ENCODE measurements at regions not wholly inside any gene's neighbourhood (a gene's known extent, or its start where the extent isn't known, plus 50 kb on each side); places are given as distances from the start of the nearest gene placed in this dataset.
"Not testable (repeated sequence)": the region's sequence is repeated elsewhere in the genome, so short reads cannot be mapped to it uniquely, and the experiment has no call there.

DNA sequence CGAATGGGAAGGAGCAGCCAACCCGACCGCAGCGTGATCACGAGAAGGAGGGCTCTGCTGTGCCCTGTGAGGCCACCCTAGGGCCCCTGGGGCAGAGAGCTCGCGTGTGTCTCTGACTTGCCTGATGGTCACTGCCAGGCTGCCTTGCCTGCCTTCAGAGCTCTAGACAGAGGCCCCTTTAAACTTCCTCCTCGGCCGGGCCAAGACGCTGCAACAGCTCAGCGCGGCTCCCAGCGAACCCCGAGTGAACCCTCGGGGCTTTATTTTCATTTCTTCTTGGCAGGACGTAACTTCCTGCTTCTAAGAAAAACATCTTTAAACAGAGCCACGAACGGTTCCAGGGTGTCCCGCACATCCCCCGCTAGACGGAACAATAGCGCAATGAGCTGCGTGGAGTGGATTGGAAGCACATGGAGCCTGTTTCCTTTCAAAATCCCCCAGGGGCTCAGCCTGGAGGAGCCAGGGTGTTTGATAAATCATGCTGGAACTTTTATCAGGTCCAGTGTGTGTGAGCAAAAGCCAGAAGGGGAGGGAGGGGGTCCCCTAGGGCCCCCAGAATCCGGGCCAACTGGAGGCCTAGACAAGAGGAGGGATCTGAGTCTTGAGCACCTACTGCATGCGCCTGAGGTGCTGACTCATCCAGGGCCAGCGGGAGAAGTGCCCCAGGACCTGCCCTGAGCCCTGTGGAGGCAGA, 134.1 kb upstream of the GDF10 start:
- Histone ChIP-seq H3K4me3 (ENCODE audit: low read length) (no peak overlapping the region), H3K4me2 (ENCODE audit: low read length) (no peak overlapping the region), H3K9me3 (ENCODE audit: low read length) (no peaks in the 10 kb centered on the region), H3K36me3 (ENCODE audit: insufficient read depth, low read length) (no peaks in the 10 kb centered on the region), H3K9me2 (ENCODE audit: insufficient read depth, low read length) (no peaks in the 10 kb centered on the region), H3F3A (ENCODE audit: insufficient read depth, low read length, poor library complexity, severe bottlenecking) (no peaks in the 10 kb centered on the region), H2AFZ (ENCODE audit: low read depth, low read length) (no peak overlapping the region), H3K27me3 (ENCODE audit: insufficient read depth, low read depth, low read length) (no peaks in the 10 kb centered on the region), H4K20me1 (ENCODE audit: insufficient read depth) (no peaks in the 10 kb centered on the region), H3K27ac (ENCODE audit: low read length) (no peak overlapping the region), H3K79me2 (replicated peaks; ENCODE audit: insufficient read depth, low read length) (no peaks in the 10 kb centered on the region), H3K9ac (ENCODE audit: low read length) (no peak overlapping the region)
- TF ChIP-seq RAD21 (conservative IDR thresholded peaks at IDR 0.05), result no peak
- no peak for TF ChIP-seq EP300 (conservative IDR thresholded peaks at IDR 0.05; ENCODE audit: poor library complexity, severe bottlenecking)
- TF ChIP-seq SMC3 (conservative IDR thresholded peaks at IDR 0.05; ENCODE audit: poor library complexity), result no peak
- no peak for TF ChIP-seq TAF1 (IDR thresholded peaks at IDR 0.05; ENCODE audit: low read depth)
- TF ChIP-seq, protein P1, sequence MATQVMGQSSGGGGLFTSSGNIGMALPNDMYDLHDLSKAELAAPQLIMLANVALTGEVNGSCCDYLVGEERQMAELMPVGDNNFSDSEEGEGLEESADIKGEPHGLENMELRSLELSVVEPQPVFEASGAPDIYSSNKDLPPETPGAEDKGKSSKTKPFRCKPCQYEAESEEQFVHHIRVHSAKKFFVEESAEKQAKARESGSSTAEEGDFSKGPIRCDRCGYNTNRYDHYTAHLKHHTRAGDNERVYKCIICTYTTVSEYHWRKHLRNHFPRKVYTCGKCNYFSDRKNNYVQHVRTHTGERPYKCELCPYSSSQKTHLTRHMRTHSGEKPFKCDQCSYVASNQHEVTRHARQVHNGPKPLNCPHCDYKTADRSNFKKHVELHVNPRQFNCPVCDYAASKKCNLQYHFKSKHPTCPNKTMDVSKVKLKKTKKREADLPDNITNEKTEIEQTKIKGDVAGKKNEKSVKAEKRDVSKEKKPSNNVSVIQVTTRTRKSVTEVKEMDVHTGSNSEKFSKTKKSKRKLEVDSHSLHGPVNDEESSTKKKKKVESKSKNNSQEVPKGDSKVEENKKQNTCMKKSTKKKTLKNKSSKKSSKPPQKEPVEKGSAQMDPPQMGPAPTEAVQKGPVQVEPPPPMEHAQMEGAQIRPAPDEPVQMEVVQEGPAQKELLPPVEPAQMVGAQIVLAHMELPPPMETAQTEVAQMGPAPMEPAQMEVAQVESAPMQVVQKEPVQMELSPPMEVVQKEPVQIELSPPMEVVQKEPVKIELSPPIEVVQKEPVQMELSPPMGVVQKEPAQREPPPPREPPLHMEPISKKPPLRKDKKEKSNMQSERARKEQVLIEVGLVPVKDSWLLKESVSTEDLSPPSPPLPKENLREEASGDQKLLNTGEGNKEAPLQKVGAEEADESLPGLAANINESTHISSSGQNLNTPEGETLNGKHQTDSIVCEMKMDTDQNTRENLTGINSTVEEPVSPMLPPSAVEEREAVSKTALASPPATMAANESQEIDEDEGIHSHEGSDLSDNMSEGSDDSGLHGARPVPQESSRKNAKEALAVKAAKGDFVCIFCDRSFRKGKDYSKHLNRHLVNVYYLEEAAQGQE (IDR thresholded peaks at IDR 0.05; ENCODE audit: borderline replicate concordance), result no peak
- TF ChIP-seq, protein P2, sequence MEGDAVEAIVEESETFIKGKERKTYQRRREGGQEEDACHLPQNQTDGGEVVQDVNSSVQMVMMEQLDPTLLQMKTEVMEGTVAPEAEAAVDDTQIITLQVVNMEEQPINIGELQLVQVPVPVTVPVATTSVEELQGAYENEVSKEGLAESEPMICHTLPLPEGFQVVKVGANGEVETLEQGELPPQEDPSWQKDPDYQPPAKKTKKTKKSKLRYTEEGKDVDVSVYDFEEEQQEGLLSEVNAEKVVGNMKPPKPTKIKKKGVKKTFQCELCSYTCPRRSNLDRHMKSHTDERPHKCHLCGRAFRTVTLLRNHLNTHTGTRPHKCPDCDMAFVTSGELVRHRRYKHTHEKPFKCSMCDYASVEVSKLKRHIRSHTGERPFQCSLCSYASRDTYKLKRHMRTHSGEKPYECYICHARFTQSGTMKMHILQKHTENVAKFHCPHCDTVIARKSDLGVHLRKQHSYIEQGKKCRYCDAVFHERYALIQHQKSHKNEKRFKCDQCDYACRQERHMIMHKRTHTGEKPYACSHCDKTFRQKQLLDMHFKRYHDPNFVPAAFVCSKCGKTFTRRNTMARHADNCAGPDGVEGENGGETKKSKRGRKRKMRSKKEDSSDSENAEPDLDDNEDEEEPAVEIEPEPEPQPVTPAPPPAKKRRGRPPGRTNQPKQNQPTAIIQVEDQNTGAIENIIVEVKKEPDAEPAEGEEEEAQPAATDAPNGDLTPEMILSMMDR (IDR thresholded peaks at IDR 0.05; ENCODE audit: poor library complexity, severe bottlenecking), result no peak
- no peak for TF ChIP-seq POLR2AphosphoS5 (IDR thresholded peaks at IDR 0.05)
- no peak for TF ChIP-seq EZH2 (IDR thresholded peaks at IDR 0.05; ENCODE audit: borderline replicate concordance, insufficient read depth, low read length, poor library complexity, severe bottlenecking)
- no peak for TF ChIP-seq MXI1 (conservative IDR thresholded peaks at IDR 0.05; ENCODE audit: poor library complexity, severe bottlenecking)

DNA sequence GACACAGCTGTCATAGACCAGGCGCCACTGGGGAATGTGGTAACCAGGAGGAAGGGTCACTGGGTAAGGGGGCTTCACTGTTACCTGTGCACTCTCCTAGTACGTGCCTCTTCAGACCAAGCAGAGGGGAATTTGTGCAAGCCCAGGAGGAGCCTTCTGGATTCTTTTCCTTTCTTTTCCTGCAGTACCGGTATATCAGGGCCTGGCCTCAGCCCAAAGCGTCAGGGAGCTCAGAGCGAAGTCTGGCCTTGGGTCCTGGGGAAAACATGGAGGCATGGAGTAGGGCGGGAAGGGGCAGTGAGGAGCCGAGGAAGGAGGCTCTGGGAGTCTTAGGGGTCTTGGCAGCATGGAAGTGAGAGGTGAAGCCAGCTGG, 133.6 kb upstream of the GDF10 start:
- Histone ChIP-seq H3K9ac (ENCODE audit: low read length) (no peak overlapping the region), H3K4me2 (ENCODE audit: low read length) (no peak overlapping the region), H4K20me1 (ENCODE audit: insufficient read depth) (no peaks in the 10 kb centered on the region), H3K36me3 (ENCODE audit: insufficient read depth, low read length) (no peaks in the 10 kb centered on the region), H3K9me2 (ENCODE audit: insufficient read depth, low read length) (no peaks in the 10 kb centered on the region), H3K27me3 (ENCODE audit: insufficient read depth, low read depth, low read length) (no peaks in the 10 kb centered on the region), H3K27ac (ENCODE audit: low read length) (no peak overlapping the region), H3F3A (ENCODE audit: insufficient read depth, low read length, poor library complexity, severe bottlenecking) (no peaks in the 10 kb centered on the region), H3K79me2 (replicated peaks; ENCODE audit: insufficient read depth, low read length) (no peaks in the 10 kb centered on the region), H3K9me3 (ENCODE audit: low read length) (no peaks in the 10 kb centered on the region), H3K4me3 (ENCODE audit: low read length) (no peak overlapping the region), H2AFZ (ENCODE audit: low read depth, low read length) (no peak overlapping the region)
- TF ChIP-seq TAF1 (IDR thresholded peaks at IDR 0.05; ENCODE audit: low read depth), result no peak

DNA sequence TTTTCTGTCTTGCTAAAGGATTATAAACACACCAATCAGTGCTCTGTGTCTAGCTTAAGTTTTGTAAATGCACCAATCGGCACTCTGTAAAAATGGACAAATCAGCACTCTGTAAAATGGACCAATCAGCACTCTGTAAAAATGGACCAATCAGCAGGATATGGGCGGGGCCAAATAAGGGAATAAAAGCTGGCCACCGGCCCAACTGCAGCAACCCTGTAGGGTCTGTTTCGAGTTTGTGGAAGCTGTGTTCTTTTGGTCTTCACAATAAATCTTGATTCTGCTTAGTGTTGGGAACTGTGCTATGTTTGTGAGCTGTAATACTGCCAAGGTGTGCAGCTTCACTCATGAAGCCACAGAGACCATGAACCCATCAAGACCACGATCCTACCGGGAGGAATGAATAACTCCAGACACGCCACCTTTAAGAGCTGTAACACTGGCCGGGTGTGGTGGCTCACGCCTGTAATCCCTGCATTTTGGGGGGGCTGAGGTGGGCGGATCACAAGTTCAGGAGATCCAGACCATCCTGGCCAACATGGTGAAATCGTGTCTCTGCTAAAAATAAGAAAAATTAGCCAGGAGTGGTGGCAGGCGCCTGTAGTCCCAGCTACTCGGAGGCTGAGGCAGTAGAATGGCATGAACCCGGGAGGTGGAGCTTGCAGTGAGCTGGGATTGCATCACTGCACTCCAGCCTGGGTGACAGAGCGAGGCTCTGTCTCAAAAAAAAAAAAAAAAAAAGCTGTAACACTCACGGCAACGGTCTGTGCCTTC, 133.0 kb upstream of the GDF10 start:
- not testable (repeated sequence) for H3K27ac ChIP-seq (ENCODE audit: low read length); H3K36me3 ChIP-seq (ENCODE audit: insufficient read depth, low read length); H2AFZ ChIP-seq (ENCODE audit: low read depth, low read length); H3K9me2 ChIP-seq (ENCODE audit: insufficient read depth, low read length); H3K27me3 ChIP-seq (ENCODE audit: insufficient read depth, low read depth, low read length); H3F3A ChIP-seq (ENCODE audit: insufficient read depth, low read length, poor library complexity, severe bottlenecking); H4K20me1 ChIP-seq (ENCODE audit: insufficient read depth); H3K79me2 ChIP-seq (replicated peaks; ENCODE audit: insufficient read depth, low read length); H3K4me2 ChIP-seq (ENCODE audit: low read length); H3K4me3 ChIP-seq (ENCODE audit: low read length); H3K9me3 ChIP-seq (ENCODE audit: low read length); H3K9ac ChIP-seq (ENCODE audit: low read length)

Measured in neural cell (in vitro differentiated cells).